HCT116 (cell line): ENCODE measurements at regions not wholly inside any gene's neighbourhood (a gene's known extent, or its start where the extent isn't known, plus 50 kb on each side); places are given as distances from the start of the nearest gene placed in this dataset.

Experiments used
- ATAC-seq: fragments of 200-7000 bp; cut with Tn5 transposase; 2 replicates; pipeline ENCODE4 v1.9.1; 2020; ENCODE audit warnings: mild to moderate bottlenecking, moderate library complexity
- BruUV-seq: library from RNA; stranded (reverse); fragments of 400-500 nt; replicated peaks from 2 replicates; lab custom pipeline; 2021; lab: Mats Ljungman, UMichigan
- CTCF ChIA-PET: fragments of 300-600 bp; sonication (Branson Sonifier 250); formaldehyde crosslinking; loops from one replicate; lab custom pipeline; 2021; ENCODE audit warnings: antibody characterized with exemption; lab: Charles Lee
- POLR2A ChIA-PET: fragments of 300-600, 350-600 bp; sonication (Branson Sonifier 250); formaldehyde crosslinking; loops from one replicate; lab custom pipeline; 2021; ENCODE audit warnings: antibody characterized with exemption; lab: Charles Lee
- RAD21 ChIA-PET, 2 experiments: fragments of 300-600 bp; sonication (Branson Sonifier 250); formaldehyde crosslinking; loops; one replicate each; lab custom pipeline; 2023; ENCODE audit warnings: low total read pairs in 2 of 2; ENCODE audit not compliant: uncharacterized antibody in 2 of 2, unreplicated experiment in 2 of 2, low non-redundant PET in 1 of 2; lab: Charles Lee
- DNase-seq: peaks from one replicate; pipeline ENCODE4 v3.0.0-alpha.2; 2010; ENCODE audit warnings: low read depth, low spot score
- H2AFZ ChIP-seq: fragments of 200-600 bp; shearing (Covaris generic), sonication (generic); 2 replicates; pipeline ENCODE4 v1.6.1; 2017; ENCODE audit warnings: low read depth, mixed run types, mixed read lengths, antibody characterized with exemption, low read length; ENCODE audit not compliant: poor library complexity, severe bottlenecking
- H3K27ac ChIP-seq: 2 replicates; pipeline ENCODE4 v1.5.1; 2012; ENCODE audit warnings: low read depth, low read length
- H3K27me3 ChIP-seq: fragments of 200-600 bp; sonication (generic); 2 replicates; pipeline ENCODE4 v1.6.1; 2016; ENCODE audit warnings: mixed run types, low read length, mixed read lengths; ENCODE audit not compliant: insufficient read depth
- H3K36me3 ChIP-seq, 2 experiments: fragments of 200-500 bp in 1 of 2; fragments of 200-600 bp in 1 of 2; sonication (Bioruptor generic) in 1 of 2; sonication (generic) in 1 of 2; 2 replicates each; pipeline versions ENCODE4 v1.5.1 to v1.6.1; 2014 to 2016; ENCODE audit warnings: low read length in 2 of 2, inconsistent platforms in 1 of 2, mixed read lengths in 1 of 2, mixed run types in 1 of 2; ENCODE audit not compliant: insufficient read depth in 2 of 2, control insufficient read depth in 1 of 2
- H3K4me1 ChIP-seq, 2 experiments: fragments of 200-600 bp in 1 of 2; sonication (generic) in 1 of 2; 2 replicates each; pipeline versions ENCODE4 v1.5.1 to v1.6.1; 2012 to 2017; ENCODE audit warnings: low read length in 2 of 2, inconsistent platforms in 1 of 2, mild to moderate bottlenecking in 1 of 2, mixed read lengths in 1 of 2, mixed run types in 1 of 2, moderate library complexity in 1 of 2; ENCODE audit not compliant: insufficient read depth in 2 of 2, control insufficient read depth in 1 of 2
- H3K4me2 ChIP-seq: fragments of 200-600 bp; sonication (generic); 2 replicates; pipeline ENCODE4 v1.6.1; 2017; ENCODE audit warnings: mixed run types, low read length, mixed read lengths
- H3K4me3 ChIP-seq, 2 experiments: fragments of 200-600 bp in 1 of 2; sonication (generic) in 1 of 2; replicated peaks in 1 of 2; 2 replicates each; pipeline ENCODE4 v1.5.1; 2011 to 2016; ENCODE audit warnings: low read length in 2 of 2, control low read depth in 1 of 2, low read depth in 1 of 2, mild to moderate bottlenecking in 1 of 2, mixed read lengths in 1 of 2, mixed run types in 1 of 2
- H3K79me2 ChIP-seq: fragments of 200-600 bp; sonication (generic); 2 replicates; pipeline ENCODE4 v1.6.1; 2017; ENCODE audit warnings: mild to moderate bottlenecking, mixed run types, low read length, moderate library complexity, mixed read lengths; ENCODE audit not compliant: insufficient read depth
- H3K9ac ChIP-seq: fragments of 200-600 bp; sonication (generic); 2 replicates; pipeline ENCODE4 v1.6.1; 2016; ENCODE audit warnings: low read length, mixed read lengths
- H3K9me2 ChIP-seq: fragments of 200-600 bp; sonication (generic), shearing (Covaris generic); 2 replicates; pipeline ENCODE4 v1.6.1; 2017; ENCODE audit warnings: mixed run types, mild to moderate bottlenecking, moderate library complexity; ENCODE audit not compliant: insufficient read depth
- H3K9me3 ChIP-seq, 2 experiments: fragments of 200-500 bp in 1 of 2; fragments of 200-600 bp in 1 of 2; sonication (Bioruptor generic) in 1 of 2; sonication (generic) in 1 of 2; 2 replicates each; pipeline ENCODE4 v1.6.1; 2014 to 2017; ENCODE audit warnings: low read length in 2 of 2, mixed read lengths in 2 of 2, inconsistent platforms in 1 of 2, low read depth in 1 of 2, mild to moderate bottlenecking in 1 of 2, mixed run types in 1 of 2, moderate library complexity in 1 of 2; ENCODE audit not compliant: control insufficient read depth in 1 of 2, insufficient read depth in 1 of 2
- H4K20me1 ChIP-seq: fragments of 200-600 bp; sonication (generic), shearing (Covaris generic); 2 replicates; pipeline ENCODE4 v1.6.1; 2017; ENCODE audit warnings: mixed run types, mild to moderate bottlenecking, moderate library complexity; ENCODE audit not compliant: insufficient read depth
- CEBPB ChIP-seq: IDR thresholded peaks from 2 replicates; pipeline ENCODE4 v1.6.1; 2012; ENCODE audit warnings: low read depth
- EZH2 ChIP-seq: fragments of 200-600 bp; sonication (generic); IDR thresholded peaks from 2 replicates; pipeline ENCODE4 v1.6.1; 2017; ENCODE audit warnings: antibody characterized with exemption, mixed run types
- EZH2phosphoT487 ChIP-seq: fragments of 200-600 bp; IDR thresholded peaks from 2 replicates; pipeline ENCODE4 v1.6.1; 2018; ENCODE audit warnings: antibody characterized with exemption, borderline replicate concordance
- FOSL1 ChIP-seq: IDR thresholded peaks from 2 replicates; pipeline ENCODE4 v1.6.1; 2012; ENCODE audit warnings: low read depth
- JUND ChIP-seq: IDR thresholded peaks from 2 replicates; pipeline ENCODE4 v1.6.1; 2012
- POLR2A ChIP-seq: IDR thresholded peaks from 2 replicates; pipeline ENCODE4 v1.7.0; 2011; ENCODE audit warnings: borderline replicate concordance; ENCODE audit not compliant: insufficient read depth, insufficient read length; ENCODE audit errors: extremely low read depth
- POLR2AphosphoS5 ChIP-seq: IDR thresholded peaks from 2 replicates; pipeline ENCODE4 v1.6.1; 2011; ENCODE audit warnings: mild to moderate bottlenecking, low read depth, low read length, moderate library complexity
- SP1 ChIP-seq: IDR thresholded peaks from 2 replicates; pipeline ENCODE4 v1.6.1; 2012; ENCODE audit warnings: low read depth
- SRF ChIP-seq: IDR thresholded peaks from 2 replicates; pipeline ENCODE4 v1.6.1; 2012; ENCODE audit warnings: low read depth
- TCF7L2 ChIP-seq: IDR thresholded peaks from 2 replicates; pipeline ENCODE4 v1.7.0; 2011; ENCODE audit warnings: borderline replicate concordance, inconsistent platforms; ENCODE audit not compliant: insufficient read depth, insufficient read length; ENCODE audit errors: extremely low read depth
- YY1 ChIP-seq: IDR thresholded peaks from 2 replicates; pipeline ENCODE4 v1.6.1; 2011; ENCODE audit warnings: low read length, low read depth, moderate library complexity, mild to moderate bottlenecking; ENCODE audit not compliant: insufficient replicate concordance; ENCODE audit errors: extremely low read depth
- ZFX ChIP-seq: fragments of 450-650 bp; IDR thresholded peaks from 2 replicates; pipeline ENCODE4 v1.6.1; 2017
- ZNF274 ChIP-seq: fragments of 200-500 bp; sonication (Bioruptor generic); IDR thresholded peaks from 2 replicates; pipeline ENCODE4 v1.6.1; 2014; ENCODE audit warnings: mild to moderate bottlenecking, low read depth, low read length, inconsistent platforms
- intact Hi-C: fragments of 100-400 bp; cut with micrococcal nuclease; formaldehyde crosslinking; loops from 2 replicates; pipeline ENCODE4 v1.10.0; 2022
- TF ChIP-seq, protein P1 (sequence below): IDR thresholded peaks from 2 replicates; pipeline ENCODE4 v1.6.1; 2012
- TF ChIP-seq, protein P2 (sequence below): IDR thresholded peaks from 2 replicates; pipeline ENCODE4 v1.6.1; 2012; ENCODE audit warnings: low read depth
- TF ChIP-seq, protein P3 (sequence below): IDR thresholded peaks from 2 replicates; pipeline ENCODE4 v1.6.1; 2012

DNA sequence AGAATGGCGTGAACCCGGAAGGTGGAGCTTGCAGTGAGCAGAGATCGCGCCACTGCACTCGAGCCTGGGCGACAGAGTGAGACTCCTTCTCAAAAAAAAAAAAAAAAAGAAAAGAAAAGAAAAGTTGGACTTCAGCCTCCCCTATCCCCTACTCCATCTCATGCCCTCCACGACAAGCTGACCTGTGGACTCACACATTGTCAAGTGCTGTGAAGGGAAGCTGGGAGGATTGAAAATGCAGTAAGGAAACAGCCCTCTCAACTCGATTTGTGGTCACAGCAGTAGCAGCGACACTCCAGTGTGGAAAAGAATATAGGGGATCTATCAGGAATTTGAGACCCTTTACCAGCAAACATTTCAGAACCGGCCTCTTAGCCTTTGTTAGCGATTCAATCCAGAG is 103.6 kb upstream of the SVIL start:
- Histone ChIP-seq H3K27ac (no peak overlapping the region), H2AFZ (no peak overlapping the region), H3K4me3 (no peak overlapping the region), H3K4me1 (peaks cover 3 to 18% of the 10 kb centered on the region in 2 experiments; a peak in 3 of 4 replicates), H3K9ac (no peak overlapping the region), H3K79me2 (peaks cover 17% of the 10 kb centered on the region), H3K9me2 (no peaks in the 10 kb centered on the region), H3K9me3 (no peaks in the 10 kb centered on the region), H3K36me3 (no peaks in the 10 kb centered on the region), H3K27me3 (no peaks in the 10 kb centered on the region), H3K4me2 (no peak overlapping the region), H4K20me1 (no peaks in the 10 kb centered on the region; the same call in 1 of the 2 replicates)
- BruUV-seq = no TSS peak
- no peak for DNase-seq
- POLR2A ChIA-PET = no interaction called here
- CTCF ChIA-PET = no interaction called here
- no peak for ATAC-seq
- RAD21 ChIA-PET = no interaction called here
- intact Hi-C loops = loop anchor here (10.0 kb wide), 1 partner anchor 224 kb away; no protein-coding TSS in a partner anchor
- TF ChIP-seq EZH2 (no peak), JUND (no peak), CEBPB (no peak), ZNF274 (no peak), EZH2phosphoT487 (no peak), ZFX (no peak), SP1 (no peak), TCF7L2 (no peak)
- TF ChIP-seq, protein P1, sequence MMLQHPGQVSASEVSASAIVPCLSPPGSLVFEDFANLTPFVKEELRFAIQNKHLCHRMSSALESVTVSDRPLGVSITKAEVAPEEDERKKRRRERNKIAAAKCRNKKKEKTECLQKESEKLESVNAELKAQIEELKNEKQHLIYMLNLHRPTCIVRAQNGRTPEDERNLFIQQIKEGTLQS = no peak

DNA sequence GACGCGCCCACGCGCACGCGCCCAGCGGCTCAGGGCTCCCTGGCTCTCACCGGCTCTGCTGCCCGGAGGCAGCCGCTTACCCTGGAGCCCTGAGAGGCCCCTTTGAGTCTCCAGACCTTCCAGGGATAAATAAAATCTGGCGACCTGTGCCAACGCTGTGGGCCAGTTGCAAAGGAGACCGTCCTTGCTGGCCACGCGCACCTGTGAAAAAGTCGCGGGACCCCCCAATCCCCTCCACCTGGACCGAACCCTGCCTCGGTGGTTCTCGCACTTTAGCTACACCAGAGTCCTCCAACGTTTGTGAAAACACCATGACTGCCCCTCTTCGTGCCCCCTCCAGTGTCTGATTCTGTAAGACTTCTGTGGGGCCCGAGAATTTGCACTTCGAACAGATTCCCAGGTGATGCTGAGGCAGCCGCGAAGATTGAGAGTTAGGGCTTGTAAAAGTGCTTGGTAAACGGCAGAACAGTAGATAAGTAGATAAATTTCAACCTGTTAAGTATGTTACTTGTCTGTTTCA is 102.4 kb upstream of the SVIL start:
- peak overlapping the region; percentile 86; the same call in 1 of the 2 replicates for H3K27ac ChIP-seq
- intact Hi-C loops = loop anchor here (2.0 to 10.0 kb wide), 2 partner anchors 146 to 222 kb away; no protein-coding TSS in a partner anchor
- POLR2A ChIA-PET = no interaction called here

More for the DNA sequence above, 102.4 kb upstream of the SVIL start:
- Histone ChIP-seq H3K36me3 (no peaks in the 10 kb centered on the region), H3K4me3 (peak overlapping the region; percentile 11 to 69; a peak in 3 of 4 replicates), H3K9ac (no peak overlapping the region), H3K9me2 (no peaks in the 10 kb centered on the region), H3K4me1 (peaks cover 3 to 18% of the 10 kb centered on the region in 2 experiments; a peak in 3 of 4 replicates), H3K4me2 (peak overlapping the region; percentile 86), H3K9me3 (no peaks in the 10 kb centered on the region), H2AFZ (peak overlapping the region; percentile 77), H4K20me1 (no peaks in the 10 kb centered on the region; the same call in 1 of the 2 replicates), H3K27me3 (no peaks in the 10 kb centered on the region), H3K79me2 (peaks cover 29% of the 10 kb centered on the region)
- CTCF ChIA-PET = no interaction called here
- DNase-seq (no peak), ATAC-seq (no peak)
- TF ChIP-seq SRF (no peak), FOSL1 (no peak), POLR2AphosphoS5 (no peak; the same call in 1 of the 2 replicates), TCF7L2 (no peak), SP1 (no peak), EZH2 (no peak), YY1 (no peak), POLR2A (no peak), EZH2phosphoT487 (no peak)
- TF ChIP-seq, protein P1 = no peak
- TF ChIP-seq, protein P2, sequence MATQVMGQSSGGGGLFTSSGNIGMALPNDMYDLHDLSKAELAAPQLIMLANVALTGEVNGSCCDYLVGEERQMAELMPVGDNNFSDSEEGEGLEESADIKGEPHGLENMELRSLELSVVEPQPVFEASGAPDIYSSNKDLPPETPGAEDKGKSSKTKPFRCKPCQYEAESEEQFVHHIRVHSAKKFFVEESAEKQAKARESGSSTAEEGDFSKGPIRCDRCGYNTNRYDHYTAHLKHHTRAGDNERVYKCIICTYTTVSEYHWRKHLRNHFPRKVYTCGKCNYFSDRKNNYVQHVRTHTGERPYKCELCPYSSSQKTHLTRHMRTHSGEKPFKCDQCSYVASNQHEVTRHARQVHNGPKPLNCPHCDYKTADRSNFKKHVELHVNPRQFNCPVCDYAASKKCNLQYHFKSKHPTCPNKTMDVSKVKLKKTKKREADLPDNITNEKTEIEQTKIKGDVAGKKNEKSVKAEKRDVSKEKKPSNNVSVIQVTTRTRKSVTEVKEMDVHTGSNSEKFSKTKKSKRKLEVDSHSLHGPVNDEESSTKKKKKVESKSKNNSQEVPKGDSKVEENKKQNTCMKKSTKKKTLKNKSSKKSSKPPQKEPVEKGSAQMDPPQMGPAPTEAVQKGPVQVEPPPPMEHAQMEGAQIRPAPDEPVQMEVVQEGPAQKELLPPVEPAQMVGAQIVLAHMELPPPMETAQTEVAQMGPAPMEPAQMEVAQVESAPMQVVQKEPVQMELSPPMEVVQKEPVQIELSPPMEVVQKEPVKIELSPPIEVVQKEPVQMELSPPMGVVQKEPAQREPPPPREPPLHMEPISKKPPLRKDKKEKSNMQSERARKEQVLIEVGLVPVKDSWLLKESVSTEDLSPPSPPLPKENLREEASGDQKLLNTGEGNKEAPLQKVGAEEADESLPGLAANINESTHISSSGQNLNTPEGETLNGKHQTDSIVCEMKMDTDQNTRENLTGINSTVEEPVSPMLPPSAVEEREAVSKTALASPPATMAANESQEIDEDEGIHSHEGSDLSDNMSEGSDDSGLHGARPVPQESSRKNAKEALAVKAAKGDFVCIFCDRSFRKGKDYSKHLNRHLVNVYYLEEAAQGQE = no peak
- TF ChIP-seq, protein P3, sequence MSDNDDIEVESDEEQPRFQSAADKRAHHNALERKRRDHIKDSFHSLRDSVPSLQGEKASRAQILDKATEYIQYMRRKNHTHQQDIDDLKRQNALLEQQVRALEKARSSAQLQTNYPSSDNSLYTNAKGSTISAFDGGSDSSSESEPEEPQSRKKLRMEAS = no peak
- RAD21 ChIA-PET = no interaction called here
- BruUV-seq = no TSS peak
